GM21381 (cell line): ENCODE measurements at regions not wholly inside any gene's neighbourhood (a gene's known extent, or its start where the extent isn't known, plus 50 kb on each side); places are given as distances from the start of the nearest gene placed in this dataset.

Source experiments
- ATAC-seq: cut with Tn5 transposase; IDR thresholded peaks from one replicate; pipeline ENCODE4 v1.9.1; 2021; ENCODE audit warnings: mild to moderate bottlenecking, moderate library complexity; ENCODE audit not compliant: unreplicated experiment

DNA sequence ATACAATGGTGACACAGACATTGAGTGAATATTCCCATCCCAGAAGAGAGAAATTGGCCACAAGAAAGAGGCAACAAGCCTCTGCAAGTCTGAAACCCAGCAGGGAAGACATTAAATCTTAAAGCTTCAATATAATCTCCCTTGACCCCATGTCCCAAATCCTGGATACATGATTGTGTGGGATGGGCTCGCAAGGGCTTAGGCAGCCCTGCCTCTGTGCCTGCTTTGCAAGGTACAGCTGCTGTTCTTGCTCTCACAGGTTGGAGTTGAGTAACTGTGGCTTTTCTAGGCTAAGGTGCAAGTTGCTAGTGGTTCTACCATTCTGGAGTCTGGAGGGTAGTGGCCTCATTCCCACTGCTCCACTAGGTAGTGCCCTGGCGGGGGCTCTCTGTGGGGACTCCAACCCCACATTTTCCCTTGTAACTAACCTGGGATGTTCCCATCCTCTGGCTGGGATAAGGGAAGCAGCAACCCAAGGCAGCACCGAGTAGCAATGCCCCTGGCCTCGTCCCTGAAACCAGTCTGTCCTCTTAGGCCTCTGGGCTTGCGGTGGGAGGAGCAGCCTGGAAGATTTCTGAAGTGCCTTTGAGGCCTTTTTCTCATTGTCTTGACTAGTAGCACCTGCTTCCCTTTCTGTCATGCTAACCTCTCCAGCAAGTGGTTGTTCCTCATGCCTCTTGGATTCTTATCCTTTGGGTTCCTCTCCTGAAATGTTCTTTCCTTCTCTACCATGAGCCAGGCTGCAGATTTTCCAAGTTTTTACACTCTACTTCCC is 90.0 kb downstream of the FAM174B start:
- no peak for ATAC-seq

DNA sequence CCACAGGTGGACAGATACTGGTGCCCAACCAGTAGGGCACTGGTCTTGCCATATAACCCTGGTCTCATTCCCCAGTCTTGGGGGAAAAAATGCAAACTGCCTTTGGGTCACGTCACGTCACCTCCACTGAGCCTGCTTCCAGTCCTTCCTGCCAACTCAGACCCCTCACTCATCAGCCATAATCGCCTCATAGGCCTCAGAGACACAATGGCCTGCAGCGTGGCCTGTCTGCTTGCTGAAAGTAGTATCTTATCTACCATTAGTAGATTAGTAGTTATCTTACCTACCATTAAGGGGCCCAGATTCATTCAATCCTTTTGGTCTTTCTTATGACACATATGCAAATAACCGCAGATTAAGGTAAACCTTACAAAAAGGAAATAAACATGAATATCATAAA is 93.8 kb downstream of the FAM174B start:
- ATAC-seq: no peak

DNA sequence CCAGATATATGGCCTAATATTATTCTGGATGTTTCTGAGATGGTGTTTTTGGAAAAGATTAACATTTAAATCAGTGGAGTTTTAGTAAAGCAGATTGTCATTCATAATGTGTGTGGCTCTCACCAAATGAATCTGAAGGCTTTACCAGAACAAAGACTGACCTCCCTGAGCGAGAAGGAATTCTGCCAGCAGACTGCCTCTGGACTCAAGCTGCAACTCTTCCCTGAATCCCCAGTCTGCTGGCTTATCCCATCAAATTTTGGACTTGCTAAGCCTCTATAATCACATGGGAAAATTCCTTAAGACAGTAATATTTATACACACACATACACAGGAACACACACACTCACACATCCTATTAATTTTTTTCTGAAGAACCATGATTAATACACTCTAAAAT is 102.3 kb downstream of the FAM174B start:
- no peak for ATAC-seq

DNA sequence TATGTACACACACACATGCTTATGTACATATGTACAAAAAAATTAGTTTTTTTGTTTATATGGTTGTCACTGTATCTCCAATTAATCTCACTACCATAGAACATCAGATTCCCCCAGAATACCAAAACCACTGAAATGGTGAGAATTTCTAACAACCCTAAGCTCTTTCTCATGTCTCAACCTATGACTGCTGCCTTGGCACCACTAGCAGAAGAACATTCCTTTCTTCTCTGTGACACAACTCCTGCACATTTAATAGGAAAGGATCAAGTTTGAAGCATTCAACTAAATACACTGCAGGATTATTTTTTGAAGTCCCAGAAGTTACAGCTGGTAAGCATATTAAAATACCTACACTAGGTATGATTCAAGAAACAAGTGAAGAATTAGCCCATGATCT is 109.6 kb downstream of the FAM174B start:
- ATAC-seq: no peak

DNA sequence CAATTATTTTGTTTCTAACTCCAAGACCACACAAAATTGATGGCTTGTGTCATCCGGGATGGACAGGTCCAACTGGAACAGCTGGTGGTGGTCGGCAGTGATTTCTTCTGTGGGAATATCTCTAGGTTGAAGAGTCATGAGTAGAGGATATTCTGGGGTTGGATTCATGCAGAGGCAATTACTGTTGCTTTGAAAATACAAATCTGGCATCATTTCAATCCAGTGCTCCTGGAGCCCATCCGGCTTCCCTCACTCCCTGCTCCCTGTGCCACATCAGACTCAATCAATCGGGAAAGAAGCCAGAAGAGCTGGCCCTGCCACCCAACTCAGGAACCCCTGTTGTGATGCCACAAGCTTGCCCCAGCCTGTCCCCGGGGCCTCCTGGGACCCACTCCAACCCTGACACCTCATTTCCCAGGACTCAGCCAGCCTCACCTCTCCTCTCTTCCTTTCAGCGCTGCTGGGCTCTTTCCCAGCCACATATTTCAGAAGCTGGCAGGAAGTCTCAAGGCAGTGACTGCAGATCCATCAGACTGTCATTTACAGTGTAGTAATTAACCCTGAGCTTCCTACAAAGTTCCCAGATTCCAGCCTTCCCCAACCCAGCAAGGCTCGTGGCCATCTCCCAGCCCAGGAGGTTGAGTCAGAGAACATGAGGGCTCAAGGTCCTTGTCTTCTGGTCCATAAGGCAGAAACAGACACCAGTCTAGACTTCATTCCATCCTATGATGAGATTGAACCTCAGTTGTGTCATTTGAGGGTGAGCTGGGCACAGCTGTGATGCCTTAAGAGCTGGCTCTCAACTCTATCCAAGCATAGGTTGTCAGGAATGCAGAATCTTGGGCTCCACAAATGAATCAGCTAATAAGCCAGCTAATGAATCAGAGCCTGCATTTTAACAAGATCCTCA is 114.0 kb downstream of the FAM174B start:
- no peak for ATAC-seq

DNA sequence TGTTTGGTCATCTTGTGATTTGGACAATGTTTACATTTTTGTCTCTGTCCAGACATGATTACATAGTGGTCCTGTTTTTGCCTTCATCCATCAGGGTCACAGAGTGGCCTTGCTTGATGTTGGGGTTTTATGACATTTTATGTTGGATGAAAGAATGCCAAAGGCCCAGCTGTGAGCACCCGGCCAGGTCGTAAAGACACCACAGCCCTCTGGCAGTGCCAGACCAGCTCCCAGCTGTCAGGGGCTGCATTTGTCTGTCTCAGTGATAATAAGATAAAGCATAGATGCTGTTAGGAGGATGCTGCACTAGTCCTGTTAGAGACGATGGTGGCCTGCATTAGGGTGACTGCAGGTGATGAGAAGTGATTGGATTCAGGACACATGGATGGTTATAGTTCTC is 117.5 kb downstream of the FAM174B start:
- ATAC-seq: no peak

DNA sequence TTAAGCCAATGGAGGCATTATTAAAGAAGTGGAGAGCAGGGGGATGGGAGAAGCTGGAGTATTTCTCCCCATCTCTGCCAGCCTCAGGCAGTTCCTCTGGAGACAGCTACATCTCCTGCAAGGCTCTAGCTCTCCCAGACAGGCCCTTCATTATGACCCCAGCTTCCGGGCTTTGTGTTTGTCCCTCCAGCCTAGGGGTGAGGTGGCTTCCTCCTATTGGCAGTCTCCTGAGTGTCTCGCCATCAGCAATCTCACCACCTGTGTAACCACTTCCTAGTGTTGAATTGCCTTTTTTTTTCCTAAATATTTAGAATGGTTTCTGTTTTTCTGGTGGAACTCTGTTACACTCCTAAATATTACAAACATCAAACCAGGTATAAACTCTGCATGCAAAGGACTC is 122.3 kb downstream of the FAM174B start:
- ATAC-seq: no peak

DNA sequence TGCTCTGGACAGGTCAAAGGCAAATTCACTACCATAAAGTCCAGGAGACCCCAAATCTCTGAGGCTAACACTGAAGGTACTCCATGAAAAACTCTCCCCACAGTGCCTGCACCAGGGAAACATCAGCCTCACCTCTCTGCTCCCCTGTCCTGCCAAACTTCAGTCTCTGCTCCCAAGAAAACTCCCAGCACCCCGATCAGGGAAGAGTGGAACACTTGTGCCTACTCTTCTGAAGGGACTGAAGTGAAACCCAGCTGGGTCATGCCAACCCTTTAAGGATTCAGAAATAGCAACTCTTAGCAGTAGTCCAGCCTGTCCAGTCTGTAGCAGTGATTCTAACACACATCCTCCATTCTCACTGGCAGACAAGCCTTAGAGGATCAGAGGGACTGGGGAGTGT is 124.2 kb downstream of the FAM174B start:
- no peak for ATAC-seq

DNA sequence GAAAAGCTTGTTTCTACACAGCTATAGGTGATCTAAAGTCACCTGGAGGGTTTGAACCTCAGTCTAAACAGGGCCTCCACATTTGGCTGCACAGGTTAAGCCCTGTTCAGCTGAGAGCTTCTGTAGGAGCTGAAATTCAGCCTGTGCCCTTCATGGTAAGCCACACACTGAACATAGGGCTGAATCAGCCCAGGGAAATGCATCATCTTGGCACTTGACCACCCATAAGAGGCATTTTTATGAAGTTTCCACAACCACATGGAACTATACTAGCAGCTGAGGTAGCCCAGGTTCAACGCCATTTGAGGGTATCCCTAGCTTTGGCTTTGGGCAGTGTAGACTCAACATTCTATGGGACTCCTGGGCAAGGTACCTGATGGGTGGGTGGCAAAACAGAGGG is 126.8 kb downstream of the FAM174B start:
- ATAC-seq: no peak

DNA sequence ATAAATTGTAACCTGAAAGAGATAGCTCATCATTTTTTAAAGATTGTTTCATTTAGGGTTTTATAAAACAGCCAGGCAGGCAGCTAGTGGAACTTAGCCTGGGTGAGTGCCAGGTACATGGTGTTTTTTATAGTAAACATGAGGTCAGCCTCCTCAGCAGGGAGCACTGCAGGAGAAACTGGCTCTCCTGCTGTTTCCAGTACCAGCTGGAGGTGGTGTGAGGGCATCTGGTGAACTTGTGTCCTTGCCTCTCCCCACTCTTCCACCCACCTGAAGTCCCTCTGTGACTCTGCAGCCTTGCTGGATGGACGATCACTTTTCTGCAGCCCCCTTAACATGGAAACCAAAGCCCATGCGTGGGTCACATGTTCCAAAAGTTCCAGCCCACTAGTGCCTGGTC is 128.4 kb downstream of the FAM174B start:
- ATAC-seq: no peak

DNA sequence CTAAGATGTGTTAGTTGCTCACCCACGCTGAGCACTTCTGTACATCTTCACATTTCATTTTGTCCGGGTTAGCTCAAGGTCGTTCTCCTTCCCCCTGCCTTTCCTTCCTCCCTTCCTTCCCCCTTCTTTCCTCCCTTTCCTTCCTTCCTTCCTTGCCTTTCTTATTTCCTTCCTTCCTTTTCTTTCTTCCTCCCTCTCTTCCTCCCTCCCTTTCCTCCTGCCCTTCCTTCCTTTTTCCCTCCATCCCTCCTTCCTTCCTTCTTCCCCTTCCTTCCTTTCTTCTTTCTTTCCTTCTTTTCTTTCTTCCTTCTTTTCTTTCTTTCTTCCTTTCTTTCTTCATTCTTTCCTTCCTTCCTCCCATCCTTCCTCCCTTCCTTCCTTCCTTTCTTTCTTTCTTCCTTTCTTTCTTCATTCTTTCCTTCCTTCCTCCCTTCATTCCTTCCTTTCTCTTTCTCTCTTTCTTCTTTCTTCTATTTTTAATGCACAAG is 129.8 kb downstream of the FAM174B start:
- ATAC-seq: no peak

DNA sequence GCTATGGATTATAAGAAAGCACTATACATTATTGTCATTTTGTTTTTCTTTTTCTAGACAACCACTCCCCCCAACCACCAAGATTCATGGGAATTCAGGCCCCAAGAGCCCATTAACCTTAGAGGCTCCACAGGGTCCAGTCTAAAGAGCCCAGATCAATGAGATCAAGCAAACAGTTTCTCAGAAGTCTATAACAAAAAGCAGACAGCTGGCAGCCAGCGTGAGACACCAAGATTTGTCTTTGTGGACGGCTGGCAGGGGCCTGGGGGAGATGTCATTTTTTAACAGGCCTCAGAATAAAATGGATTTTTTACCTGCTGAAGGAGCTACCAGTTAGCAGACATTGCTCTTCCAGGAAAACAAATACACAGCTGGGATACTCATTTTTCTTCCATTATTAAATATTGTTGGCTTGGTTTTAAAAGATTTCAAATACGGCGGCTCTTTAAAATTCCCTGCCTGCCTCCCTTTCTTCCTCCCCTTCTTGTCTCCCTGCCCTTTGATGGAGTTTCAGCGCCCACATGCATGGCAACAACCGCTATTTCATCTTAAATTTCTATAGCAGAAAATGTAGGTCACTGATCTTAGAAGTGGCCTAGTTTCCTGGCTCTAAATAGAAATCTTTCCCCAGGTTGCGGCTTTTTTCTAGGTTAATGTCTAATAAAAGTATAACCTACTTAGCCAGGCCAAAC is 130.6 kb downstream of the FAM174B start:
- ATAC-seq: no peak

DNA sequence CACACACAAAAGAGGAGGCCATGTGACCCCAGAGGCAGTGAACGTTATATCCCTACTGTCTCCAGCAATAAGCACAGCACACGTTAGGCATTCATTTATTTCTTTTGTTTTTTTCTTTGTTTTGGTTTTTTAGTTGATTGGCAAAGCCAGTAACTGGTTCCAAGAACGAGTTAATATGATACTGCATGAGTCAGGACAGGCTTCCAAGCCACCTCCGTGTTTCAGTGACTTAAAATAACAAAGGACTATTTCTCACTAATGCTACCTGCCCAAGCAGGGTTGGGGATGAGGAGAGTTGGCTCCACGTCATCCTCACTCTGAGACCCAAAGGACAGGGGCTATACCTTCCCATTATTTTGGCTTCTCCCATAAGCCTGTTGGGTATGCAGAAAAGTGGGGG is 130.5 kb downstream of the ST8SIA2 start:
- ATAC-seq: no peak

DNA sequence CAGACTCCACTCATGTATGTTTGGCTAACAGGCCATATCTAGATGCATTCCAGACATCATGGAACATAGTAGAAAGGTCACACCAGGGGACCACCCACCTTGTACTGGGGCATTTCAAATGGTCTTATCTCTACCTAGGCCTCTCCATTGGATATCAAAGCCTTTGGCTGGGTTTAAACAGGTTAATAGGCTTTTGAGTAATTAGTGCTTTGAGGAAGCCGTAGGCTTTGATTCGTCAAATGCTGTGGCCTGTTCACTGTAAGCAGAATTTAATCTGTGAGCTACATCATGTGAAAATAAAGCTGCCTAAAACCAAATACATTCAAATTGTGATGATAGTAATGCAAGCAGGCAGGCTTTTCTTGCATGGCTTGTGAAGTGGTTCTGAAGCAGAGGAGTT is 129.5 kb downstream of the ST8SIA2 start:
- no peak for ATAC-seq

DNA sequence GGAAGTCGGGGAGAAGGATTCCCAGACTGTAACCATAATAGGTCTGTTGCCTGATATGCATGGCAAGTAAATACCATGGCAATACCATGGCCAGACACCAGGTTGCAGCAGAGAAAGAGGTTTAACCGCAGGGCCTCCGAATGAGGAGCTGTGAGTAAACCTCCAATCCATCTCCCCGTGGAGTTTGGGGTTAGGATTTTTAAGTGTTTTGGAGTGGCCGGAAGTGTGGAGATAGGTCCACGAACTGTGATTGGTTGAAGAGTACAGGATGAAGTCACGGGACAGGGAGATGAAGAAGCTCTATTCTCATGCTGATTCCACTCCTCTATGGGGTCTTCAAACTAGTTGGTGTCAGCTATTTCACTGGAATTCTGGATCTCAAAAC is 127.9 kb downstream of the ST8SIA2 start:
- peak; percentile 88 for ATAC-seq

DNA sequence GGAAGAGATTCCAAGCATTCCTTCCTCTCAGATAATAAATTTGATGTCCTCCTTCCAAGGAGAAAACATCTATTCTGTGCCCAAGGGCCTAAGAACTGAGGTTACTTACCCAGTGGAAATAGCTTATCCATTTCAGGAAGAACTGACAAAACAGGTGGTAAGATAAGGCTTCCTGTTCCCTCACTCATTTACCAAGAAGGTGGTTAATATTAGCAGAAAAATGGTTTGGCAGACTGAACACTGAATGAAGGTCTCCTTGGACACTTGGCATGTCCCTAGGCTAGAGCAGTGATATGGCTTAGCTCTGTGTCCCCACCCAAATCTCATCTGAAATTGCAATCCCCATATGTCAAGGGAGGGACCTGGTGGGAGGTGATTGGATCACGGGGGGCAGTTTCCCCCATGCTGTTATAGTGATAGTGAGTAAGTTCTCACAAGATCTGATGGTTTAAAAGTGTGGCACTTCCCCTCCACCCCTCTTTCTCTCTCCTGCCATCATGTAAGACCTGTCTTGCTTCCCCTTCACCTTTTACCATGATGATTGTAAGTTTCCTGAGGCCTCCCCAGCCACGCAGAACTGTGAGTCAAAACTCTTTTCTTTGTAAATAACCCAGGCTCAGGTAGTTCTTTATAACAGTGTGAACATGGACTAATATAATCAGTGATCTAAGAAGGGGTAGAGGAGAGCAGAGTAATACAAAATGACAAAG is 127.4 kb downstream of the ST8SIA2 start:
- ATAC-seq: peak; percentile 13

DNA sequence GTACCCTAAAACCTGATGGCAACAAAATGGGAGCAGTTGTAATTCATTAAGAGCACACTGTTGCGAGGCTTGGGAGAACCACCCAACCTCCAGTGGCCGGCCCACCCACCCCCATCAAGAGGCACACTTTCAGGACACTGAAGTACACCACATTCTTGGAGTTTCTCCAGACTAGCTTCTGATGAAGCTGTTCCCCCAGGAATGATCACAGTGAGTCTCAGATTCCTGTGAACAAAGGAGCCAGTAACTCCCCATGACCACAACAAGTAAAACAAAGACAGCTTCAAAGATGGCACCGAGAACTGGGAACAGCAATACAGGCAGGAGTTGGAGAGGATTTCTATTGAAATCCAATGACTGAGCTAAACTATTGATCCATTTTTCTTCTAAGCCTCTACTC is 126.0 kb downstream of the ST8SIA2 start:
- no peak for ATAC-seq
